ENCODE measurements at regions not wholly inside any gene's neighbourhood (a gene's known extent, or its start where the extent isn't known, plus 50 kb on each side); places are given as distances from the start of the nearest gene placed in this dataset.

DNA sequence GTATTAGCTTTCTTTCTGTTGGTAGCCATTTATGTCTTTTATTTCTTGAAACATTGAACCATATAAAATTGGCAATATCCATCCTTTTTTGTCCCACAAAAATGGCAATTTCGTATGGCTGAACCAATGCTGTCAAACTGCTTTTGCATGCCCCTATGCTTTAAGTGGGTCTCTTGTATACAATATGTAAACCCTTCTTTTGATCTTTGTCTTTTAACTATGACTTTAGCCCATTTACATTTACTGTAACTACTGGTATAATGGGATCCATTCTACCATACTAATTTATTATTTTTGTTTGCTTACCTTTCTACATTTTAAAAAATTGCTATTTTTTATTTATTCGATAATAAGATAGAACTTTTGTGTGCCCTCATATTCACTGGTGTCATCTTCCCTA is 93.4 kb downstream of the TENT4A start:
- DNase-seq = no peak

DNA sequence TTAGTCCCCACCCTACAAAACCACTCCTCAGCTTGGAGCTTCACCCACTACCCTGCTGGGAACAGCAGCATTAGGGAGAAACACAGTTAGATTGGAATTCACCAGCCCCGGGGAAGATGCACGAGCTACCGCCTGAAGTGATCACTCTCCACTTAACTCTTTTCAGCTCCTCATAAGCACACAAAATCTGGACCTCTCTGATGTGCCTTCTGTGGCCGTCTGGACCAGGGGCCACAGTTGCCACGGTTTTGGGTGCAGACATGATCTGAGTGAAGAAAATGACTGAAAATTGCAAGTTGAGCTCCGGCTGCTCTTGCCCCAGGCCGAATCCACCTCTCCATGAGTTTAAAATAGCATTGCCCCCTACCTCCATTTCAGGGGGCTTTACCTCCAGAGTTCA is 95.2 kb downstream of the TENT4A start:
- no peak for DNase-seq

DNA sequence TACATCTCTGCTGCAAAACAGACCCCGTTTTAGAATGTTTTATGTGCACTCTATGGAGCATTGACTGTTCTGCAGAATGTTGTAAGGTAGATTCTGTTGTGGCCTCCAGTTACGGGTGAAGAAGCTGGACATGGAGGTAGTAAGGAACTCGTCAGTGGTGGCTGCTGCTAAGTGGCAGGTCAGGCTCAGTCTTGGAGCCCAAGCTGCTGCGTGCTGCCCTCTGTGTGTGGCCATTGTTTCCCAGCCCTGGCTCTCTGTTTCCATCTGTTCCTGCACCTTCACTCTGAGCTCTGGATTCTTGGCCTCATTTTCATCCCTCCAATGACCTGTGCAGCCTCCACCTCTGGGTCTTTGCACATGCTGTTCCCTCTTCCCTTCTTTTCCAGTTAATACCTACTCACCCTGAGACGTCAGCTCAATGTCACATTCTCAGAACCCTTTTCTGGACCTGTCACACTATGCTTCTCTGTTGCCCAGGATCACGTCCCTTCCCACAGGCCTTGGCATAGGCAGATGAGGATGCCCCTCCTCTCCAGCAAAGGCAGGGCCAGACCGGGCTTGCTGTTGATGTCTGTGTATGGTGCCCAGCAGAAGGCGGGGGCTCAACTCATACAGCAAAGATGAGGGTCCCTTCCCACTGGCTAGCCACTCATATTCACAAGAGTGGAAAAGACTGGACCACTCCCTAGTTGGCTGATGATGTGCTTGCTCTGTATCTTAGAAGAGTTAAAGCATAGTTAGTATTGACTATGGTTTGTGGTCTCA is 97.6 kb downstream of the TENT4A start:
- DNase-seq = no peak

- no peak for DNase-seq
Measured at GRCh38 chr5:6812091-6812490, 98.9 kb downstream of the TENT4A start.

DNA sequence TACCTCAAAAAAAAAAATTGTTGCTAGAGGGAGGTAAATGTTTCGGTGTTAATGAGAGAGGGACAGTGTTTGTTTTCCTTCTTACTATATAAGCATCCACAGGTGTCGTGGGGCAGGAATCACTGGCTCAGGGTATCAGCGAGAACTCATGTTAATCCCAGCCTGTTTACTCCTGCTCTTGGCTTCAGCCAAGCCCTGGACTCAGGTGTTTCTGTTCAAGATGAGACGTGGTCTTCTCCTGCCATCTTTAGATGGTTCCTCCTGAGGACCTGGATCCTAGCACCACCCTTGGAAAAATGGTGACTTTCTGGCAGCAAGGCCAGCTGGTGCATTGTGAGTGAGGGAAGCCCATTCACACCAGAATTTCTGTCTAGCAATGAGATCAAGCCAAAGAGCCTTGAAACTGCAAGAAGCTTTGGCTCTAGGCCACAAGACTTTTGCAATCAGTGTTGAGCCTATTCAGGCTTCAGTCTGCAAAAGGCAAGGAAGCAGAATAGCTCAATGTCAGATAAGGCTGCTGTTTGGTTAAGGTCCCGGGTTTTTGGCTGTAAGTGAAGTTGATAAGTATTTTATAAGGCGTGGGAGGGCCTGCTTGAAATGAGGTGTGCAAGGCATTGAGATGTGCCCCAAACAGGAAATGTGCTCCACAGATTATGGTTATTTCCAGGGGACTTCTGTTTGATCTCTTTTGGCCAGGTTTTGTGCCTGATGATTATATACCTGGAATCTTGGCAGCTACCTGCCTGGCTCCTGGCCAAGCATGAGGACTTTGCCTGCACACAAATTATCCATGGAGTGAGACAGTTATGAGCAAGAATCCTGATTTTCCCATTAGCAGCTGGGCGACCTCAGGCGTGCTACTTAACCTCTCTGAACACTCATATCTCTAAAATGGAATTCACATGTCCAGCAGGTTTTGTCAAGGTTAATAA is 99.8 kb downstream of the TENT4A start:
- peak in 1 of 2 experiments; percentile 38 for DNase-seq

DNA sequence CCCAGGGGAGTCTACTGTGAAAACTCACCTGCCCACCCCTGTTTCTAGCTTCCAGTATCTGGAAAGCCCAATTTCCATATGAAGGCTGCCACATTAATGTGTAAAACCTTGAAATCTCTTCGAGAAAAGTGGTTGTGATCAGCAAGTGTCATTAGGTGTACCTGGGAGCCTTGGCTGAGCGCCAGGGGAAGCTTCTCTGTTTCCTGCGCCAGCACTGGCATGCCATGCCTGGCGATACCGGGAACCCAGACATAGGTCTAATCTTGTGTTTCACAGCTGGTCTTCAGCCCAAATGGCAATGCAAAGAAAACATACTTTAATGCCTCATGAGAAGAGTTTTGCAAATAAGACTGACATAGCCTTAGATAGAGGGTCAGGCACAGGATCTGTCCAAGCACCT is 101.6 kb downstream of the TENT4A start:
- DNase-seq = no peak

- no peak for DNase-seq
Measured at GRCh38 chr5:6818594-6819511, 105.6 kb downstream of the TENT4A start.

GRCh38 chr5:6819521-6819920 is 106.3 kb downstream of the TENT4A start:
- no peak for DNase-seq

DNA sequence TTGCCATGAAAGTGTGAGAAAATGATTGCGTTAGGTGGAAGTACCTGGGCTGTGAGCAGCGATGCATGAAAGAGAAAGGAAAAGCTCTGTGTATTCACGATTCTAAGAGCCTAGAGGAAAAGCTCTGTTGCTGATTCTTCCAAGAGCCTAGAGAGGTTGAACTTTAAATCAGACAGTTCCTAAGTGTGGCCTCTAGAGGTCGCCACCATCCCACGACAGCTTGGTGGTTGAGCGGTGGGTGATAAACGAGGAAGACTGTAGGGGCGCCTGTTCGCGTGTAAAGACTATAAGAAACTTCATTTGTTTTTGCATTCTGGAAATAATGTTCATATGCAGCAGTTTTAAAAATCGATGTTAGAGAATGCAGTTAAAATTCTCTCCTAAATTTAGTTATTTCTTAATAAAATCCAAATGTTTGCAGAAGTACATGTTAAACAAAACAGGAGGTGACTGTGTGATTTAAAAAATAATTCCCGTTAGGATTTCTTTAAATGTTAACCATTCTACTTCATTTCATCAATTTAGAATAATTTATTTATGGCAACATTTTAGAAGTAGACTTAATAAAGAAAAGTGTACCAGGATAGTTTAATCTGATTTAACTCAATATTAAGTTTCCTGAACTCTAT is 107.7 kb downstream of the TENT4A start:
- DNase-seq = peak; percentile 41 to 59

DNA sequence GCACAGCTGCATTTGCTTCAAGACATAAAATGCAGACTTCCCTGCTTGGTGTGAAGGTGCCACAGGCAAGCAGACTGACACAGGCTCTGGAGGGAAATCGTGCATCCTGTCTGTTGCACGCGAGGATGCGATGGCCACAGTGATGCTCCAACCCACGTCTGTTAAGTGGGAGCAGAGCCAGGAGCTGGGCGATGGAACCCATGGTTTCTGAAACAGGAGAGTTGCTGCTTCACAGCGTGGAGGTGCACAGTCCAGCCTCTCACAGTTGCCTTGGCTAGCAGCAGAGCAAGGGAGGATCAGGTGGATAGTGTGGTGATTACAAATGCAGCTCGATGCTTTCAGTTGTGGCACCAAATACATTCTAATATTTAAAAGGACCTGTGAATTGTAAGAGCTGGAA is 108.8 kb downstream of the TENT4A start:
- no peak for DNase-seq

DNA sequence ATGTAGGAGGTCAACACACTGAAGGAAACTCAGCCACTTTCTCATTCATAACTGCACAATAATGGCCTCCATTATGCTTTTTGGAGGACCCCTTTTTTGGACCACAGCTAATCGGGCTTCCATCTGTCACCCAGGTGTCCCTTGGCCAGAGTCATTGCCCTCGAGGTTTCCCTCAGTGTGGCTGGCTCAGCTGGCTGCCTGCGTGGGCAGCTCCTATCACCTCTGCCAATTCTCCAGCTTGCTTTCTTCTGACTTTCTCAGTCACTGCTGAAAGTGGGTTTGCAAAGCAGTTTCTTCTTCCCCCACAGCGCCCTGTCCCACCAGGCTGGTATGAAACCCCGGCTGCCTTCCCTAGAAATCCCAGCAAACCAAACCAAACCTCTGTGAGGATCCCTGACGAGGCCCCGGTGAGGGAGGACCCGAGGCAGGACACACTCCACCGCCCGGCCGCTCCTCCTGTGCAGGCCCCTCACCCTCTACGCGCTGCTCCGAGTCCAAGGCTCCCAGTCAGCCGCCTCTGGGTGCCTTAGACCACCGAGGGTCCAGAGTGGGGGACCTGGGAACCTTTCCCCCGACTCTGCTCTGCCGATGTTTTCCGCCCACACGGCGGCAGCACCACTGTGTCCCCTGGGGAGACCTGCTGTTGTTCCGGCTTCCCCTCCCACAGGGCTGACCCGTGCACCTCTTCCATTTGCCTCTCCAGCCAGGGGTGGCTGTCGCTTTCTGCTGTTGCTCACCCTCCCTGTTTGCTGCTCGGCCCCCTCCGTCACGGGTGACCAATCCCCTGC is 109.5 kb downstream of the TENT4A start:
- no peak for DNase-seq

DNA sequence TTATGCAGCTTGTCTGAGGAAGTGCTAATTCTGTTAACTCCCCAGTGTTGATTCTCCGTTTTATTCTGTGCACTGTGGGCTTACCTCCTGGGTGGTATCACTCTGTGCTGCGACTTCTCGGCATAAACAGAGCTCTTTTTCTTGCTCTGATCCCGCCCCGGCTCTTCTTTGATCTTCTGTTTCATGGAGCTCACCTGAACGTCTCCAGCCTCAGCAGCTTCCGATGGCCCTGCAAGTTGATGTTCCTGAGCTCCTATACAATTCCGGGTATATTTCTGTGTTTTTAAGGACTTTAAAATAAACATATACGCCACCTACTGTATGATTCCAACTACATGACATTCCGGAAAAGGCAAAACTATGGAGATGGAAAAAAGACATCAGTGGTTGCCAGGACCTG is 110.8 kb downstream of the TENT4A start:
- DNase-seq = no peak

GRCh38 chr5:6825678-6826244 is 112.5 kb downstream of the TENT4A start:
- DNase-seq = no peak

- no peak for DNase-seq
Measured at GRCh38 chr5:6826756-6827155, 113.5 kb downstream of the TENT4A start.

DNA sequence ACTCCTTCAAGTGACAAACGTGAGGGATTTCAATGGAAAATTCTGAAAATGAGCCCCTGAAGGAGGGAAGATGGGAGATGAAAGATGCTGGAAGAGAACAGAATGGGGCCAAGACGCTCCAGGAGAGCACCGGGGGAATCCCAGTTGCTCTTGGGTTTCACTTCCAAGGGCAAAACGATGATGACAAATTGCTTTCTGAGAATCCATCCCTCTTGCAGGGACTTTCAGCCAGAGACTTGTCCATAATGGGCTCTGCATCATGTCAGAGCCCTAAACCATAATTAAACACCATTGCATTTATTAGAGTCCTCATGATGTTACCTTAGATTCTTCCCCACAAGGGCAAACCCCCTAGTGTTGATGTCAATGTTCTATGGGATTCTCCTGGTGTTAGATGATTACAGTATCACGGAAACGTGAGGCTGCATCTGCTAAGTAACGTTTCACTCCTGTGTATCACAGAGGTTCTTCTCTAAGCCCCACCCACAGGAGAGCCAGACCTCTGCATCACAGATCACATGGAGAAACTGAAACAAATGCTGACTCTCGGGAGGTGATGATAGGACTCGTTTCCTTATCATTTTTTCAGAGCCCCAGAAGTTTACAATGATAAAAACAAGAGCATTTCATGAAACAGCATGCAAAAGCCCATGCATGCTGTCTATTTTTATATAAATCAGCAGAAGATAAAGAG is 114.4 kb downstream of the TENT4A start:
- DNase-seq = no peak

DNA sequence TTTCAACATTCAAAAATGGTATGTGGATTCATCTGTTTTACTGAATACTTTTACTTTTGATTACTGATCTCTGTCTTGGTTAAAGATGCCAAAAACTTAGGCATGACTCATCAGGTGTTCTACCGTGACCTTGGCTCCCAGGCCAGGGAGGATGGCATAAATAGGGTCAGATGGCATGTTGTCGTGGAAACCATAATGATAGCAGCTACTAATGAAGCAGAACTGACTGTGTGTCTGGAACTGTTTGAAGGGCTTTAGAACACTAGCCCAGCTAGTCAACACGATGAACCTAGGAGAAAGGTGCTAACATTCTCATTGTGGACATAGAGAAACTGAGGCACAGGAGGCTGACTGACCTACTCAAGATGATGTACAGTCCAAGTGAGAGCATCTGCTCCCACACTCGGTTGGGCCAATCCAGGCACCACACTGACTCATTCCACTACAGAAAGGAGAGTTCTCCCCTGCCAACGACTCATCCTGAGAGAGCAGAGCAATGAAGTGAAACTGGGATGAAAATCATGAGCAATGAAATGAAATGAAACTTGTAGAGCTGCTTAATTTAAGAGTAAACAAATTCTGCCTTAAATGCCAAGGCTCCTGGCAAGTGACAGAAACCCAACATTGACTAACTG is 116.0 kb downstream of the TENT4A start:
- no peak for DNase-seq

DNA sequence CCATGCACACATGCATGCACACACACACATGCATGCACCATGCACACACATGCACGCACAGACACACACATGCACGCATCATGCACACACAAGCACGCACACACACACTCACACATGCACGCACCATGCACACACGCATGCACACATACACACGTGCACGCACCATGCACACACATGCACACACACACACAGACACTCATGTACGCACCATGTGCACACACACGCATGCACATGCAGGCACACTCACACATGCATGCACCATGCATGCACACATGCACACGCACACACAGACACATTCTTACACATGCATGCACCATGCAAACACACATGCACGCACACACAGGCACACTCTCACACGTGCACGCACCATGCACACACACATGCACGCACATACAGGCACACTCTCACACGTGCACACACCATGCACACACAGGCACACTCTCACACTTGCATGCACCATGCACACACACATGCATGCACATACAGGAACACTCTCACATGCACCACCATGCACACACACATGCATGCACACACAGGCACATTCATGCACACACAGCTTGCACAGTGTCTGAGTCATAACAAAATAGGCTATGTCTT is 117.5 kb downstream of the TENT4A start:
- DNase-seq = no peak

DNA sequence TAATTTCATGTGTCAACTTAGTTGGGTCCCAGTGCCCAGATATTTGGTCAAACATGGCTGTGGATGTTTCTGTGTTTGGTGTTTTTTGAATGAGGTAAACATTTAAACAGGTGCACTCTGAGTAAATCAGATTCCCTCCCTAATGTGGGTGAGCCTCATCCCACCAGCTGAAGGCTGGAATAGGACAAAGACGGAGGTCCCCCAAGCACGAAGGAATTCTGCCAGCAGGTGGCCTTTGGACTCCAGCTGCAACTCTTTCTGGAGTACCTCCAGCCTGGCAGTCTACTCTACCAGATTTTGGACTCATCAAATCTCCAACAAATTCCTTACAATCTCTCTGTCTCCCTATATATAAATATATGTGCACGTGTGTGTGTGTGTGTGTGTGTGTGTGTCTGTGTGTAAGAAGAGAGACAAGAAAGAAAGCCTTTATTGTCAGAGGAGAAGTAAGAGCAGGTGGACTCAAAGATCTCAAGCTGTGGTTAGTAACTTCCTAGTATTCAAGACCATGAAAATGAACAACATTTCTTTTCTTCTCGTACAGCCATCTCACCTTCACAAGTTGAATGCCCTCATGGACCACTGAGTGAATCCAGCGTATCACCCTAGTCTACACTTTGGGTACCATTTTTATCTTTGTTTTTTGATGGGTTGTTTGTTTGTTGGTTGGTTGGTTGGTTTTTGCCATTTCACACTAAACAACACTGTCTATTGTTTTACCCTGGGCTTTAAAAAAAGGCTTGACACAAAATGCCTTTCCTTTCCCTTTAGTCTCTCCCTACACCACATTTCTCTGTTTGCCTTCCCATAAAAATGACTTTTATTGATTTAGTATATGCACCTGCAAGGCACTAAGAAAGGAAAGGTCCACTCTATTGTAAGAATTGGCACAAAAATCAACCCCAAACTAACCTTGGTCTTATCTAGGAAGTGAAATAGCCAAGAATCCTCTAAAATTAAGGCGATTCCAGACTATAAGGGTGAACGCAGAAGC is 118.7 kb downstream of the TENT4A start:
- DNase-seq = no peak
